ENCODE measurements at regions not wholly inside any gene's neighbourhood (a gene's known extent, or its start where the extent isn't known, plus 50 kb on each side); places are given as distances from the start of the nearest gene placed in this dataset.

- no peak for TF ChIP-seq POLR2AphosphoS5 (IDR thresholded peaks at IDR 0.05)
- TF ChIP-seq, protein P1, sequence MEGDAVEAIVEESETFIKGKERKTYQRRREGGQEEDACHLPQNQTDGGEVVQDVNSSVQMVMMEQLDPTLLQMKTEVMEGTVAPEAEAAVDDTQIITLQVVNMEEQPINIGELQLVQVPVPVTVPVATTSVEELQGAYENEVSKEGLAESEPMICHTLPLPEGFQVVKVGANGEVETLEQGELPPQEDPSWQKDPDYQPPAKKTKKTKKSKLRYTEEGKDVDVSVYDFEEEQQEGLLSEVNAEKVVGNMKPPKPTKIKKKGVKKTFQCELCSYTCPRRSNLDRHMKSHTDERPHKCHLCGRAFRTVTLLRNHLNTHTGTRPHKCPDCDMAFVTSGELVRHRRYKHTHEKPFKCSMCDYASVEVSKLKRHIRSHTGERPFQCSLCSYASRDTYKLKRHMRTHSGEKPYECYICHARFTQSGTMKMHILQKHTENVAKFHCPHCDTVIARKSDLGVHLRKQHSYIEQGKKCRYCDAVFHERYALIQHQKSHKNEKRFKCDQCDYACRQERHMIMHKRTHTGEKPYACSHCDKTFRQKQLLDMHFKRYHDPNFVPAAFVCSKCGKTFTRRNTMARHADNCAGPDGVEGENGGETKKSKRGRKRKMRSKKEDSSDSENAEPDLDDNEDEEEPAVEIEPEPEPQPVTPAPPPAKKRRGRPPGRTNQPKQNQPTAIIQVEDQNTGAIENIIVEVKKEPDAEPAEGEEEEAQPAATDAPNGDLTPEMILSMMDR (IDR thresholded peaks at IDR 0.05 in 8 of 11, conservative IDR thresholded peaks at IDR 0.05 in 3 of 11) = no peak
- TF ChIP-seq POLR2A (IDR thresholded peaks at IDR 0.05) = no peak
These were observed 540.8 kb upstream of the SGO1 start for GRCh38 chr3:20726786-20727185.

Data from spleen (tissue), 7 donors.